Muscle of leg (tissue), 3 donors: ENCODE measurements at regions not wholly inside any gene's neighbourhood (a gene's known extent, or its start where the extent isn't known, plus 50 kb on each side); places are given as distances from the start of the nearest gene placed in this dataset.
A peak's percentile ranks its signal among the peaks of the same experiment; 100 is the strongest.

Experiments
- DNase-seq: peaks from one replicate; pipeline ENCODE4 v3.0.0; 2013
- H3K27ac ChIP-seq: one replicate; pipeline ENCODE4 v1.5.1; 2013; ENCODE audit warnings: mild to moderate bottlenecking, low read length, control low read depth
- H3K27me3 ChIP-seq: one replicate; pipeline ENCODE4 v1.6.1; 2013; ENCODE audit warnings: low read length; ENCODE audit not compliant: control insufficient read depth, insufficient read depth
- H3K36me3 ChIP-seq: one replicate; pipeline ENCODE4 v1.6.1; 2013; ENCODE audit warnings: low read length; ENCODE audit not compliant: control insufficient read depth, insufficient read depth
- H3K4me1 ChIP-seq: one replicate; pipeline ENCODE4 v1.6.1; 2013; ENCODE audit warnings: low read length; ENCODE audit not compliant: control insufficient read depth, insufficient read depth
- H3K4me3 ChIP-seq: one replicate; pipeline ENCODE4 v1.5.1; 2013; ENCODE audit warnings: low read length, control low read depth
- H3K9me3 ChIP-seq: replicated peaks from 2 replicates; pipeline ENCODE4 v1.6.1; 2013; ENCODE audit warnings: low read depth, low read length; ENCODE audit not compliant: control insufficient read depth
- WGBS: methylation state at CpG from one replicate; pipeline ENCODE4 v1.1.5; 2013; ENCODE audit warnings: missing lambda C conversion rate; ENCODE audit not compliant: insufficient coverage; 5-methylcytosine and 5-hydroxymethylcytosine counted together

GRCh38 chr11:23099256-23099655, 239.0 kb upstream of the CCDC179 start:
- WGBS = no CpG with 5 or more reads among the region's 1 CpG
- H3K27ac ChIP-seq = no peak overlapping the region
- H3K36me3 ChIP-seq = no peaks in the 10 kb centered on the region
- H3K4me3 ChIP-seq = no peak overlapping the region
- no peak for DNase-seq
- no peaks in the 10 kb centered on the region for H3K4me1 ChIP-seq
- H3K27me3 ChIP-seq = no peaks in the 10 kb centered on the region
- H3K9me3 ChIP-seq = no peaks in the 10 kb centered on the region

DNA sequence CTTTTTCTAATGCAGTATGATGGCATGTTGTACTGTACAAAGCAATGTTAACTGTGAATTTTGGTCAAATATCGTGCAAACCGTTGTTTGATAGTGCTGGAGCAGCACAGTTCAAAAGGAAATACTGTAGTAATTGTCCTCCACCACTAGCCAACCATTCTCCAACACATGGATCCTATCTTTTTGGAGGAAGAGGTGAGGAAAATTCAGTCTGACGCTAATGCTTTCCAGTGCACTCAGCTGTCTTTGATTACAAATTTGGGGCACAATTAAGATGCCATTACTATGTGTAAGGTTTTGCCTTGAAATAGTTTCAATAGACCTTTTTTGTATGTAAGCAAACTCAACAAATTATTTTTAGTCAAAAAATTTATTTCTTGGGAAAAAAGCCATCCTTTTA, 240.5 kb upstream of the CCDC179 start:
- no peak for DNase-seq
- WGBS = no CpG with 5 or more reads among the region's 3 CpGs
- no peak overlapping the region for H3K4me3 ChIP-seq
- H3K27me3 ChIP-seq = no peaks in the 10 kb centered on the region
- H3K4me1 ChIP-seq = no peaks in the 10 kb centered on the region
- no peaks in the 10 kb centered on the region for H3K9me3 ChIP-seq
- no peak overlapping the region for H3K27ac ChIP-seq
- no peaks in the 10 kb centered on the region for H3K36me3 ChIP-seq

GRCh38 chr11:23103416-23103815, 243.1 kb upstream of the CCDC179 start:
- no peaks in the 10 kb centered on the region for H3K9me3 ChIP-seq
- no peak for DNase-seq
- WGBS = 90% methylated on average over 2 of the region's 2 CpGs
- no peaks in the 10 kb centered on the region for H3K36me3 ChIP-seq
- H3K27me3 ChIP-seq = no peaks in the 10 kb centered on the region
- no peaks in the 10 kb centered on the region for H3K4me1 ChIP-seq
- H3K4me3 ChIP-seq = no peak overlapping the region
- no peak overlapping the region for H3K27ac ChIP-seq

DNA sequence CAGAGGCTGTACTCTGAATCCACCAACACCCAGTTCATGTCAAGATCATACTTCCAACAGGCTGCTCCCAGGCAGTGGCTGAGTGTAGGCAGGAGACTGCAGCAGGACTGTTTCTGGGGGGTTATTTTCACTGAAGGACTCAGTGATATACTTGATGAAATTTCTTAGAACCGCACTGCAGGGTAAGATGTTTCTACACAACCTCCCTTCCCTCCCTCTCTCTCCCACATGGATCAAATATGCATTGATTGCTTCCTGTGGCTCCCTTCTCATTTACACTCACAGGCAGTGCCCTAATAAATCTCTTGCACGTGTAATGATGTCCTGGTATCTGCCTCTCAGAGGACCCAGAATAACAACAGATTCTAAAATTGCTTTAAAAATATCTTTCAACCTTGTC, 251.3 kb upstream of the CCDC179 start:
- no peak overlapping the region for H3K4me3 ChIP-seq
- WGBS = 33% methylated on average over 1 of the region's 2 CpGs
- H3K4me1 ChIP-seq = no peaks in the 10 kb centered on the region
- H3K27me3 ChIP-seq = no peaks in the 10 kb centered on the region
- no peaks in the 10 kb centered on the region for H3K9me3 ChIP-seq
- no peak overlapping the region for H3K27ac ChIP-seq
- no peak for DNase-seq
- H3K36me3 ChIP-seq = no peaks in the 10 kb centered on the region

GRCh38 chr11:23112390-23112789, 252.1 kb upstream of the CCDC179 start:
- 50% methylated on average over 1 of the region's 4 CpGs for WGBS

GRCh38 chr11:23112987-23113886, 253.0 kb upstream of the CCDC179 start:
- peak; percentile 53 for DNase-seq
- WGBS = 73% methylated on average over 3 of the region's 10 CpGs
- no peaks in the 10 kb centered on the region for H3K4me1 ChIP-seq
- H3K27ac ChIP-seq = no peak overlapping the region
- no peak overlapping the region for H3K4me3 ChIP-seq
- H3K27me3 ChIP-seq = no peaks in the 10 kb centered on the region
- H3K36me3 ChIP-seq = no peaks in the 10 kb centered on the region
- peaks cover 2% of the 10 kb centered on the region for H3K9me3 ChIP-seq

More at GRCh38 chr11:23112390-23112789, 252.1 kb upstream of the CCDC179 start:
- Histone ChIP-seq H3K4me3 (no peak overlapping the region), H3K27ac (no peak overlapping the region), H3K27me3 (no peaks in the 10 kb centered on the region), H3K9me3 (peaks cover 2% of the 10 kb centered on the region), H3K36me3 (no peaks in the 10 kb centered on the region), H3K4me1 (no peaks in the 10 kb centered on the region)
- no peak for DNase-seq

DNA sequence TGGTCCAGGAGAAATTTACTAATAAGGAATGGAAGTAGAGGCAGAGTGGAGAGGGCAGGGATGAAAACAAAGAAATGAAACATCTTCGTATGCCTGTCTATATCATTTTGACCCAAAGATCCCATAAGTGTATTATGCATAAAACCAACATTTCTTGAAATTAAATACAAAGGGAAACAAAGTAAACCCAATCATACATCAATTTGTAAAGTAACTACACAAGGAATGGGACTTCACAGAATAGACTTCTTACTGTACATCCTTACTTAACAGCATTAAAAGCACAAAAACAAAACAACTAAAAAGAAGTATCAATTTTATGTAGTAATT, 253.6 kb upstream of the CCDC179 start:
- no peaks in the 10 kb centered on the region for H3K36me3 ChIP-seq
- peaks cover 2% of the 10 kb centered on the region for H3K9me3 ChIP-seq
- no peaks in the 10 kb centered on the region for H3K27me3 ChIP-seq
- no peaks in the 10 kb centered on the region for H3K4me1 ChIP-seq
- DNase-seq = no peak
- no peak overlapping the region for H3K27ac ChIP-seq
- H3K4me3 ChIP-seq = no peak overlapping the region
- no CpG with 5 or more reads among the region's 1 CpG for WGBS

GRCh38 chr11:23123753-23124152, 263.5 kb upstream of the CCDC179 start:
- H3K27ac ChIP-seq = no peak overlapping the region
- 80% methylated on average over 1 of the region's 3 CpGs for WGBS
- H3K4me1 ChIP-seq = no peaks in the 10 kb centered on the region
- H3K4me3 ChIP-seq = no peak overlapping the region
- DNase-seq = no peak
- no peaks in the 10 kb centered on the region for H3K9me3 ChIP-seq
- no peaks in the 10 kb centered on the region for H3K27me3 ChIP-seq
- H3K36me3 ChIP-seq = no peaks in the 10 kb centered on the region

DNA sequence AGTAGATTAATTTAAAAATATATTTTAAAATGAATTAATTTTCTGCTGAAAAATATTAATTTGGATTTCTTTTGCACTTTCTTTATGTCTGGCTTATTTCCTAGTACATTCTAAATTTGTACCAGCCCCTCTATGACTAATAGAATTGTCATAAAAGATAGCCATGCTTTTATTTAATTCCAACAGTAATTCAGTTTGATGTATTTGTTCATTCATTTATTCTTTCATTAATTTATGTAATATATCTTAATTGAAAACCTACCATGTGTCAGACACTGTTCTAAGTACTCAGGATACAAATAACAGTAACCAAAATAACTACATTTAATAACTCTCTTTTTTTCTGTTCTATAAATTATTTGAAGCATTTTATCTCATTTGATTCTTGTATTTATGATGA, 264.0 kb upstream of the CCDC179 start:
- no peak for DNase-seq
- Histone ChIP-seq H3K27me3 (no peaks in the 10 kb centered on the region), H3K9me3 (no peaks in the 10 kb centered on the region), H3K4me1 (no peaks in the 10 kb centered on the region), H3K36me3 (no peaks in the 10 kb centered on the region), H3K4me3 (no peak overlapping the region), H3K27ac (no peak overlapping the region)

- no peaks in the 10 kb centered on the region for H3K27me3 ChIP-seq
- no peaks in the 10 kb centered on the region for H3K9me3 ChIP-seq
- H3K4me1 ChIP-seq = no peaks in the 10 kb centered on the region
- no peaks in the 10 kb centered on the region for H3K36me3 ChIP-seq
- WGBS = no CpG with 5 or more reads among the region's 1 CpG
- no peak overlapping the region for H3K4me3 ChIP-seq
- no peak for DNase-seq
- H3K27ac ChIP-seq = no peak overlapping the region
Measured at GRCh38 chr11:23124996-23125395, 264.7 kb upstream of the CCDC179 start.

- no peak for DNase-seq
- H3K4me1 ChIP-seq = no peaks in the 10 kb centered on the region
- H3K9me3 ChIP-seq = no peaks in the 10 kb centered on the region
- H3K27me3 ChIP-seq = no peaks in the 10 kb centered on the region
- H3K27ac ChIP-seq = no peak overlapping the region
- no CpG with 5 or more reads among the region's 2 CpGs for WGBS
- no peak overlapping the region for H3K4me3 ChIP-seq
- no peaks in the 10 kb centered on the region for H3K36me3 ChIP-seq
Measured at GRCh38 chr11:23127706-23128105, 267.4 kb upstream of the CCDC179 start.
